Fibroblast of the aortic adventitia (primary cell): ENCODE measurements at regions not wholly inside any gene's neighbourhood (a gene's known extent, or its start where the extent isn't known, plus 50 kb on each side); places are given as distances from the start of the nearest gene placed in this dataset.
A peak's percentile ranks its signal among the peaks of the same experiment; 100 is the strongest.

Experiments
- DNase-seq: peaks from one replicate; pipeline ENCODE4 v3.0.0-alpha.2; 2010; ENCODE audit warnings: low read depth
- H3K4me3 ChIP-seq: 2 replicates; pipeline ENCODE4 v1.5.1; 2011; ENCODE audit warnings: low read depth, mild to moderate bottlenecking, control low read depth, low read length, moderate library complexity
- TF ChIP-seq, protein P1 (sequence below): IDR thresholded peaks from 2 replicates; pipeline ENCODE4 v1.5.1; 2011; ENCODE audit warnings: mild to moderate bottlenecking, low read length, control low read depth, inconsistent platforms; ENCODE audit not compliant: insufficient read depth

DNA sequence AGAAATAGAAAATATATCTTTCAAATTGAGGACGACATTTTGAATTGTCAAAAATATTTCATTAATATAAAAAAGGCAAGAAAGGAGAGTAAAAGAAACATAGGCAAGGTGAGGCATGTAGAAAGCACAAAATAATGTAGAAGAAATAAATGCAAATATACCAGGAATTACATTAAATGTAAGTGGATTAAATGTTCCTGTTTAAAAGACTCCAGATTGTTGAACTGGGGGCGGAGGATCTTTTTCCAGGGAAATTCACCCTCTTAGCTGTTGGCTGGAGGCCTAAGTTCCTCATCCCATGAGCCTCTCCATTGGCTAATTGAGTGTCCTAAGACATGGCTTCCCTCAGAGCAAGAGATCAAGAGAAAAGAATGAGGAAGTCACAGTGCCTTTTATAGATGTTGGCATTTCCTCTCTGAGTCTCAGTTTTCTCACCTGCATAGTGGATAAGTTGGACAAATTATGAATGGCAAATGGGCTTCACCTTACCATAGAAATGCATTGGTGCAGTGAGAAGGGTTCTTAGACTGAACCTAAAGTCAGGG is 147.4 kb upstream of the SMAD3 start:
- DNase-seq, result no peak
- H3K4me3 ChIP-seq, result no peak overlapping the region
- TF ChIP-seq, protein P1, sequence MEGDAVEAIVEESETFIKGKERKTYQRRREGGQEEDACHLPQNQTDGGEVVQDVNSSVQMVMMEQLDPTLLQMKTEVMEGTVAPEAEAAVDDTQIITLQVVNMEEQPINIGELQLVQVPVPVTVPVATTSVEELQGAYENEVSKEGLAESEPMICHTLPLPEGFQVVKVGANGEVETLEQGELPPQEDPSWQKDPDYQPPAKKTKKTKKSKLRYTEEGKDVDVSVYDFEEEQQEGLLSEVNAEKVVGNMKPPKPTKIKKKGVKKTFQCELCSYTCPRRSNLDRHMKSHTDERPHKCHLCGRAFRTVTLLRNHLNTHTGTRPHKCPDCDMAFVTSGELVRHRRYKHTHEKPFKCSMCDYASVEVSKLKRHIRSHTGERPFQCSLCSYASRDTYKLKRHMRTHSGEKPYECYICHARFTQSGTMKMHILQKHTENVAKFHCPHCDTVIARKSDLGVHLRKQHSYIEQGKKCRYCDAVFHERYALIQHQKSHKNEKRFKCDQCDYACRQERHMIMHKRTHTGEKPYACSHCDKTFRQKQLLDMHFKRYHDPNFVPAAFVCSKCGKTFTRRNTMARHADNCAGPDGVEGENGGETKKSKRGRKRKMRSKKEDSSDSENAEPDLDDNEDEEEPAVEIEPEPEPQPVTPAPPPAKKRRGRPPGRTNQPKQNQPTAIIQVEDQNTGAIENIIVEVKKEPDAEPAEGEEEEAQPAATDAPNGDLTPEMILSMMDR, result no peak

DNA sequence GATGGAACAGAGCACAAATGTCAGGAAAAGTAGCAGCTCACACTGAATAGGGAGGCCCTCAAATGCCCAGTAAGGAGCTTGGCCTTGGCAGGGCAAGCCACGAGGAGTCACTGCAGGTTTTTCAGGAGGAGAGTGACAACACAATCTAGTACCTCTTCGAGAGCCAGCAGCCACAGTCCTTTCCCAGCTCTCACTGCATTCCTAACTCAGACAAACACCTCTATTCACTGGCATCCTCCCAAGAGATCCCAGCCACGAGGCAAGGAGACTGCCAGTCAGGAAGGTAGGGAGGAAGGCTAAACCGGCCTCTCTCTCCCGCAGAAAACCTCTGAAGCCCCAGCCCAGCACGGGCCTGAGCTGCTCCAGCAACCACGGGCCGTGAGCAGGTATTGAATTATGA is 146.0 kb upstream of the SMAD3 start:
- no peak for DNase-seq
- no peak overlapping the region for H3K4me3 ChIP-seq
- TF ChIP-seq, protein P1, result no peak

DNA sequence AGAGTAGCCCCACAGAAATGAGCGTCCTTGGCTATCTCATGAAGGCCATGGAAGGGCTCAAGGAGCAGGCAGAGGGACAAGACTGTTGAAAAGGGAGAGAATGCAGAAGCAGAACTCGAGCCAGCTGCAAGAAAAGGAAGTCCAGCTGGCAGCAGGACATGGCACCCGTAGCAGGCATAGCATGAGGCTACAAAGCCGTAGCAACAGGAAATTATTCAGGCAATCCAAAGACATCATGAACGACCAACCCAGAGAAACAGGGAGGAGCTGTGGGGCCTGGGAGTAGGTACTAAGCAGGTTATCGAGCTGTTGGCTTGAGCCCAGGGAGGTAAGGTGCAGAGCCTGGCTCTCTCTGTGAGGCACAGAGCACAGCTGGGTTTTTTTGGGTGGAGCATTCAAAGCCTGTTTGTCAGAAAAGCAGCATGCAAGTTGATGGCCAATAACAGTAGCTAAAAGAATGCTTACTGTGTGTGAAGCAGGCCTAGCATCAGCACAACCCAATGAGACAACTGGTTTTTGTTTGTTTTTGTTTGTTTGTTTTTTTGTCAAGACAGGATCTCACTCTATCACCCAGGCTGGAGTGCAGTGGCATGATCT is 144.0 kb upstream of the SMAD3 start:
- DNase-seq, result no peak
- TF ChIP-seq, protein P1, result no peak
- H3K4me3 ChIP-seq, result no peak overlapping the region

DNA sequence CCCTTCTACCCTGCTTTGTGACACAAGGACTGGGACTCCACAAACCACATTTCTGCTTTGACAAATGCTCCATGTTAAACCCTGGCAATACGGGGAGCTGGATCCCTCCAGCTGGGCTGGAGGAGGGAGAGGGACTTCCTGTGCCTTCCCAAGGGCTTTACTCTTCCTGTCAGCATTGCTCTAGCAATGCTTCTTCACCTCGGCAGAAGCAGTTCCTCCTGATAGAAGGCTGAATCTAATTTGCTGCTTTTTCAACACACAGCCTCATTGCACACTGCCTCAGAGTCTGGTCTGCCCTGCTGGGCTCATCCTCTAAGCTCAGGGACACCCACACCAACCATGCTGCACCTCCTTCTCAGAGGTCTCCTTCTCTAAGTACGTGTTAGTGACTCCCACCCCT is 142.8 kb upstream of the SMAD3 start:
- TF ChIP-seq, protein P1, result no peak
- DNase-seq, result no peak
- no peak overlapping the region for H3K4me3 ChIP-seq

DNA sequence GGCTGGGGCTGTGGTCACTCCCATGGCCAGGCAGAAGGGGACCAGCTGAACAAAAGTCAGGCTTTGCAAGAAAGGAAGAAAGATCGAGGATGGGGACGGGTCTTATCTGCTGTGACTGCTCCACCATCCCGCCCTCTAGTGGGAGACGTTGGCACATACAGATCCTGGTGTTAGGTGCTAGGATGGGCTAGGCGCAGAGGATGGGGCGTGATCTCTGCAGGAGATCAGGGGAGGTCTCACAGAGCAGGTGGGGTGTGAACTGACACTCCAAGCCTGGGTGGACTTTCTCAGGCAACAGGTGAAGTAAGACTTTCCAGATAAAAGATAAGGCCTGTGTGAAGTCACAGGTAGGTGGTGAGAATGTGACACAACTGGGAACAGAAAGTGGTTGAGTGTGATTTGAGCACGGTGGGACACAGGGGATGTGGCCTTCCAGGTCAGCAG is 141.9 kb upstream of the SMAD3 start:
- no peak overlapping the region for H3K4me3 ChIP-seq
- TF ChIP-seq, protein P1, result peak; percentile 45
- DNase-seq, result no peak

DNA sequence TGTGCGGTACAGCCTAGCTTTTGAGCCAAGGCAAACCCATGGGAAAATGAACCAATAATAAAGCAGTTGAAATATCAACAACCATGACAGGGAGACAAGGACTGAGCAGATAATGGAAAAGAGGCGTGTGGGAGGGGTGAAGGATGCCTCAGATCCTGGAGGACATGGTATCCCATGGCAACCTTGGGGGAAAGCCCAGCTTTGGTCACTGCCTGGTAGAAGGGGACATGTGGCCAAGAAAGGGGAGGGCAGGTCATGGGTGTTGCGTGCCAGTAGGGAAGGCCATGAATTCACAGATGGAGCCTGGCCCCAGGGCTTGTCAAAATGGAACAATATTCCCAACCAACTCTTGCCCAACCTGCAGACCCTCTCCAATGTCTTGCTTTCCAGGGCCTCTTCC is 140.5 kb upstream of the SMAD3 start:
- TF ChIP-seq, protein P1, result no peak
- H3K4me3 ChIP-seq, result no peak overlapping the region
- no peak for DNase-seq

DNA sequence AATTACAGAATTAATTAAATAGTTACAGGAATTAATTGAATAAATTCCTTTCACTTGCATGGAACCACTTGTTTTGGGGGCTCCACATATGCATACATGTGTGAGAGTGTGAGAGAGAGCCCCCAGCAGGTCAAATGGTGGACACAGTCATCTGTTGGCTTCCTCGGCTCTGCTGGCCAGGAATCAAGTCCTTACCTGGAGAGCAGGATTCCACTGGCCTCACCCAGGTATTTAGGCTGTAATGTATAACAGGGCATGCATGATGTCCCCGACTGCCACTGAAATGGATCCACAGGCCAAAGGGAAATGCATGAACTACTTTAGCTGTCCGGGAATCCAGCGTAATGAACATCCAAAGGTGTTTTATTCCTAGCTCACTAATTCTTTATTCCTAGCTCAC is 139.7 kb upstream of the SMAD3 start:
- DNase-seq, result no peak
- TF ChIP-seq, protein P1, result no peak
- H3K4me3 ChIP-seq, result no peak overlapping the region
